Embryonic facial prominence (tissue), 1 donor: ENCODE measurements at regions not wholly inside any gene's neighbourhood (a gene's known extent, or its start where the extent isn't known, plus 50 kb on each side); places are given as distances from the start of the nearest gene placed in this dataset.
A peak's percentile ranks its signal among the peaks of the same experiment; 100 is the strongest.

Source experiments
- DNase-seq: peaks from one replicate; pipeline ENCODE4 v3.0.0-alpha.2; 2016; ENCODE audit errors: extremely low spot score

DNA sequence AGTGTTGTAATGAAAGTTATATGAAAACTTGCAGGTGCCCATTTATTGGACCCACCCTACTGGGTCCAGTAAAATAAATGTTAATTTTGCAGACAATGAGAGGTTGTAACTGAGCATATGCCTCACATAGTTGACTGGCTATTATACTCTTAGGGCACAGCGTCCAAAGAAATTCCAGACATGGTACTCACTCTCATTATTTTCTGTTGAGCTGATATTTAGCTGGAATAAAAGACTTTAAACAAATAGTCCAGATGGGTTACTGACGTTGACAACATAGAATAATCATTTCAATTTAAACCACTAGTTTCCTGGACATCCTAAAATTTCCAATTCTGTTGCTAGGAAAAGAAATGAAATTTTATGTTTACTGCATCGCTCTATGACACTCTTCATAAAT is 174.5 kb downstream of the ZNF365 start:
- no peak for DNase-seq

- no peak for DNase-seq
These were observed 176.0 kb downstream of the ZNF365 start for GRCh38 chr10:62550173-62550572.

DNA sequence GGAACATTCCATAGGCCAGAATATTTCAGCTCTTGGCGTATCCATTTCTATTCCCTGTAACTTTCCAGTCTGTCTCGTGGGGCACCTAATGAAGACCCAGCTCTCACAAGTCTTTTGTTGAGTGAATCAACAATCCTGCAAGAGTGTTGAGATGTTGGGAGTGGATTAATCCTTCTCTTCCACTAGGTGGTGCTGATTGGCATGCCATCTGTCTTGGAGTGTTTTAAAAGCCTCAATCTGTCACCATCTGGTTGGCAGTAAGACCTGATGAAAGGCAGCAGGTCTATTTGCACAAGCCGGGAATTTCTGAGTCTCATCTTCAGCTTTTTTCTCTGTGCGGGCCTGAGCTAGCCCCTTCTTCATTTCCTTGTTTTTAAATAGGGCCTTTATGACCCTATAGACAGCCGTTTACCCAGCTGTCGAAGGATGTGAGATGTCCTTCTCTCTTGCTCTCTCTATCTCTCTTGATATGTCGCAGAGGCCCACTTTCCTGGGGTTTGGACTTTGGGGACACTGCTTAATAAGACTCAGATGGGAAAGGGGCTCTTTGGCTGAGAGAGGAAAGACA is 180.5 kb downstream of the ZNF365 start:
- no peak for DNase-seq

DNA sequence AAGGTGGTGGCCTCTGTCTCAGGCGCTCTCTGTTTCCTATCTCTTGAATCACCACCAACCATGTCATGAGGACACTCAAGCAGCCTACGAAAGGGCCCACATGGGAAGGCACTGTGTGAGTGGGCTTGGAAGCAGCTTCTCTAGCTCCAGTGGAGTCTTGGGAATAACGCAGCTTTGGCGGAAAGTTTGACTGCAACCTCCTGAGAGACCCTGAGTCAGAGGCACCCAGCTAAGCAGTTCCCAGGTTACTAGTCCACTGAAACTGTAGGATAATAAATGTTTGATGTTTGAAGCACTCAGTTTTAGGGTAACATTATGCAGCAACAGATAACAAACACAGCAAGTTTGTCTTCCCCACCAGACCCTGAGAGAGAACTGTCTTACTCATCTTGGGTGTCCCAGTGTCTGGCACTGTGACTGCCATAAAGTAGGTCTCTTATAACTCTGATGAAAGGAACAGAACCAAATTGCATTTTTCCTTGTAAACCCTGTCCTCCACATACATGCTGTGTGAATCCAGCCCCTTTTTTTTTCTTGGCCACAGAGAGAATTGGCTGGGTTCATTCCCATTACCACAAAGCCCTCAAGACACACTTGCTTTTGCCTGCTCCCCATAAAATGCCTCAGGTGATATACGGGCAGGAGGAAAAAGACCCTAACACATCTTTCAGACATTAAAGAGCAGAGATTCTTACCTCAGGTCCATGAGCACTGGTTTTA is 185.5 kb downstream of the ZNF365 start:
- DNase-seq = no peak

DNA sequence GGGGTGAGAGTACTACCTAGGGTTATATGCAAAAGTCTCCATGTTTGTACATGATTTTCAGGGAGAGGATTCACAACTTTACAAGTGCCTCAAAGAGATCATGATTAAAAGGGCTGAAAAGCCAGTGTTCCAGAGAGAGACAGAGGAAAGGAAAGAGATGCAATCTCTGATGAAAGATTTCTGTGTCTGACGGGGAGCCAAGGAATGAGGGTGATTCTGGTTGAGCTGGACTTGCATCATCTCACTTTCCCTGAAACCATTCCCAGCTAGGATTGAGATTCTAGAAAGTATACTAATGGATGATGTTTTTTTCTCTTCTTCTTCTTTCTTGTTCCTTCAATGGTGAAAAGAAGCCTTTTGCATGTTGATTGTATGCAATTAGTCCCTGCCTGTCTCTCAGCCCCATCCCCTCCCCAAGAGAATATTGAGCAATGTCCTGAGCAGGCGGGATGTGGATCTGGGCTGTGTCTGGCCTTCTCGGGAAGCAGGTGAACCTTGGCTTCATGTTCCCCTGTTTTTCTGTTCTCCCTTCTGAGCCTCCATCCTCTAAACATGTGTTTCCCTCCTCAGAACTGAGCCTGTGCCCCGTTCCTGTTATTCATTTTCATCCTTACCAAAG is 186.1 kb downstream of the ZNF365 start:
- DNase-seq = no peak

DNA sequence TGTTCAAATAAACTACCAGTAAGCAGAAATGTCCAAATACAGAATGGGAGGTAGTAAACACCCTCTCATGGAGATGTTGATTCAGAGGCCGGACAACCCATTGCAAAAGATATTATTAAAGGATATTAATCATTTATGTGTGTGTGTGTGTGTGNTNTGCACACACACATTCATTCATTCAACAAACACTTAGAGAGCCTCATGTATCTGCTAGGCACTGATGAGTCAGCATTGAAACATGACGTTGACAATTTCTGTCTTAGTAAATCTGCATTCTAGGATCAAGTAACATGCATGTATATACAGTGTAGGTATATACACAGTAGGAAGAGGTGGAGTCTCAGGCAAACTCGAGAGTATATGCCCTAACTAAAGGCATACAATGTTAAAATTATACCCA is 187.0 kb downstream of the ZNF365 start:
- DNase-seq = no peak

DNA sequence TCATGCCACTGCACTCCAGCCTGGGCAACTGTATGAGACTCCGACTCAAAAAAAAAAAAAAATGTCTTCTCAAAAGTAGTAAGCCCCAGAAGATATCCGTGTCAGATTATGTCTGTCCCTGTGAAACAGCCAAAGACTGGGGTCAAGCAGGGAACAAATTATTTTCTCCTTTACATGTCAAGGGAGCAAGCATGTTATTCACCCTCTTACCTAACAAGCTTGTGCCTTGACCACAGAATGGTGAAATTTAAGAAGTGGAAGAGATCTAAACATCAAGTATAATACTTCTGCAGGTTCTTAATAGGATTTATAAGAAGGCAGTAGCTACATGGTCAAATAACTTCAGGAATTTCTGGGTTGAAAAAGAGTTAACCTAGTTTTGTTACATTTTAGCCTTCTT is 187.9 kb downstream of the ZNF365 start:
- no peak for DNase-seq

DNA sequence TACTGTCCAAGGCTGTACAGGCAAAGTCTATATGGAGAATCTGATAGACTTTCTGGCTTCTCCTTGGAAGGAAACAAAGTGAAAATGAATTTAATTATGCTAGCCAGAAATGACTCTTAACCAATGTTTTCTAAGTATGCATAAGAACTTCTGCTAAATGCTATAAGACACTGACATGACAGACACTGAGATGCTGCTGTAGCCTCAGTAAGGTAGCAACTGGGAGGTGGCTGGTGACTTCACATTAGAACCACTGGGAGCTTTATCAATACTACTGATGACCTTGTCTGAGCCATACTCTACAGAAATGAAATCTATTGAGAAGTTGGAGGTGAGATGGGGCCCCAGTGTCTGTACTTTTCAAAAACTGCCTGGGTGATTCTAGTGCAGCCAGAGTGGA is 188.6 kb downstream of the ZNF365 start:
- DNase-seq = no peak

- DNase-seq = no peak
These were observed 199.8 kb downstream of the ZNF365 start for GRCh38 chr10:62573929-62574328.

DNA sequence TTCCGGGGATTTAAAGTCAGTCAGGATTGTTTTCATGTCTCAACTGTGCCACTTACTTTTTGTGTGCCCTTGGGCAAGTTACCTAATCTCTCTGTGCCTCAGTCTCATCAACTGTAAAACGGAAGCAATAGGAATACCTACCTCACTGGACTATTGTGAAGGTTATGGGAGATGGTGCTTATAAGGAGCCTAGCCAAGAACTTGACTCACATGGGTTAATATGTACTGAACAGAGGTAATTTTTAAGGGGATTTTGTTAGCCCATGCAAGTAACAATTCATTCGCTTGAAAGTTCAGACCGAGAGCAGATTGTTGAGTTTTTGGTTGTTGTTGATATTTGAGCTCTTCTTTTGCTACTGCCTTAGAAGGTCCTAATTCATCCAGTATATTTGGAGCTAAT is 202.9 kb downstream of the ZNF365 start:
- DNase-seq = no peak

DNA sequence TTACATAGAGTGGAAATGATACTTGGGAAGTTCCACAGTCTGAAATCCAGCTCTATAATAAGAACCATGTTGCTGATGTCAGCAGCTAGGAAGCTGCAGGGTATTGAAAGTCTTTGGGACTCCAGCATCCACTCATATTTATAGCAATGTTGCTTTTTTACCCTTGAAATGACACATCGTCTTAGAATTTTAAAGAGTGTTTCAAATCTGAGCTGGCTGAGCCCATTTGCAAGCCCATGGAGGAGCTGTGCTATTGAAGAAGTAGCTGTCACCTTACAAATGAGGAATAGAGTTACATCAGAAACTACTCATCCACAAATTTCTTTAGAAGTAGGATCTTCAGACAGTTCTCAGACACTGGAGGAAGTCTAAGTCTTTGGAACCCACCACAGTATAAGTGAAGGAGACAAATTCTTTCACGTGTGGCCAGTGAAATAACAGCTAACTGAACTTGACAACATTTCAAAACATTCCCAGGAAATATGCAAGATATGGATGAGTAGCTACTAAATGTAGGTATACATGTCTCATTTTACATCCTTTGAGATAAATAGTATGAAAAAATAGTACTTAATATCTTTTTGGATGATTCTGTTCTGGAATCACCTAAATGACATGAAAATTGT is 203.6 kb downstream of the ZNF365 start:
- DNase-seq = peak; percentile 43

DNA sequence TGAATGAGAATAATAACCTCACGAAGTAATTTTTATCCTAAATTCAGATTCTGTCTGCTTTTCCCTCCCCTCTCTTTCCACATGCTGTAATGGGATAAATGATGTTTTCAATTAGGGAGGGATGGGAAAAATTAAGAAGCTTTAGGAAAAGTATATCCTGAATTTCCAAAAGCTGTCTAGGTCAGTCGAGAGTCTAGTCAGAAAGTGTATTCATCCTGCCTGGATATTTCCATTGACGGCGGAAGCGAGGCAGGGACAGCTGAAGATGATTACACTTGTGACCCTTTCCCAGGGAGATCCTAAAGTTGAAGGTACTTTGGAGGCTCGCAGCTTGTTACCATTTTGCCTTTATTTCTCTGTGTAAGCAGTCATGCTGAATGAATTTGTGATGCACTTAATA is 204.1 kb downstream of the ZNF365 start:
- DNase-seq = no peak

- no peak for DNase-seq
These were observed 204.7 kb downstream of the ZNF365 start for GRCh38 chr10:62578916-62579315.

DNA sequence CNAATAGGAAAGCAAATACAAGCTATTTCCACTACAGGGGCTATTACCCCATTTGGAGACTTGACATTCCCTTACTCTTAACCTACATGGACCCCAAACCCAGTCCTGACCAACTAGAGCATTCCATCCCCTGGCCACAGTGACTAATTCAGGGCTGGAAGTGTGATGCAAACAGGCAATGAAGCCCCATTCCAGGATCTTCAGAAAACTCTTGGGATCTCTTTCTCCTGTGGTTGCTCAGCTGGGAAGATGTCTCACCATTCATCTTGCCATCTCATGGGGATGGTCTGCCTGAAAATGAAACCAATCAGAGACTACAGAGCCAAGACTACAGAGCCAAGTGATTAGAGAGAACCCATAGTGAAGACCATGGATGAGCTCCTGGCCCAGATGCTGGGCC is 206.2 kb downstream of the ZNF365 start:
- DNase-seq = no peak

DNA sequence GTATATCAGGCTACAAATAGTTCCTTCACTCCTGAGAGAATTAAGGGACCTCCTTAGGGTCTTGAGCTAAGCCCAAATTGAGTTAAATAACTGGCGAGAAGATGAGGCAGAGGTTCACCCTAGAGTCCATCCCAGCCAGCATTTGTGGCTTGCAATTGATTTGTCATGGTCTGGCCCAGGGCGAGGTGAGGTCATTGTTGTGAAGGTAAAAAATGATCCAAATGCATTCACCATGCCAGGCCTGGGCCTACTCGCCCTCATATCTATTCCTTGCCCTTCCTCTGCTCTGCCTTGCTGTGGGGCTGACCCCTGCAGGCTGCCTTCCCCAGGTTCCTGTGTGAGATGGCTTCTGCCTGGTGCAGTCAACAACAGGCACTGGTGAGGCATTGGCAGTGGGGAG is 207.2 kb downstream of the ZNF365 start:
- no peak for DNase-seq

GRCh38 chr10:62582101-62582705 is 208.0 kb downstream of the ZNF365 start:
- DNase-seq = no peak

DNA sequence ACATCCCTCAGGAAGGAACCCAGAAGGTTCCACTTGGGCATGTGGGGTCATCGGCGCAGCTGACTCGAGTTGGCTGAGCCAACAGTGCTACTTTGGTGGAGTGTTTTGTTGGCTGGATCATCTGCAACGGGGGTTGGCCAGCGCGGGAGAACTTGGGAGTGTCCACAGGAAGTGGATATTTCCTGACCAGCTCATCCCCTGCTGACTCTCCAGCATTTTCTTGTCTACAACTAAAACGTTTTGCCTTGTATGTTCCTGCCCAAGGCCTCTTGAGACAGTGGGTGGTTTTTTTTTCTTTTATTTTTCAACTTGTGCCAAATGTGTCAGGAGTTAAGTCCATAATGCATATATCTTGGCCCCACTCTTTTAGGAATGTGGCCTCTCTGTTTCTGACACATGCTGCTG is 208.6 kb downstream of the ZNF365 start:
- no peak for DNase-seq

- no peak for DNase-seq
These were observed 209.9 kb downstream of the ZNF365 start for GRCh38 chr10:62583876-62584615.

- DNase-seq = no peak
These were observed 210.6 kb downstream of the ZNF365 start for GRCh38 chr10:62584731-62585130.

- no peak for DNase-seq
These were observed 211.1 kb downstream of the ZNF365 start for GRCh38 chr10:62585211-62585775.

DNA sequence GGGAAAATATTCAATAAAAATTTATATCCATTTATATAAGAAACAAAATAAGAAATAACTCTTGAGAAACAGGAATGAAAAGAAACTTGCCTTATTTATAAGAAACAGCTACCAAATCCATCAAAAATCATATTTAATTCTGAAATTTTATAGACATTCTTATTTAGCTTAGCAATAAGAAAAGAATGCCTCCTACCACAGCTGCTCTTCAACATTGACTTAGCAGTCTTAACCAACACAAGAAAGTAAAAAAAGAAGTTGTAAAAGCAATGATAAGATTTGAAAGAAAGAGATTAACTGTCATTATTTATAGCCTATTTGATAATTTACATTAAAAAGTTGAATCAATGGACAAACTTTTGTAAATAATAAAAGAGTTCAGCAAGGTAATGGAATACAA is 212.8 kb downstream of the ZNF365 start:
- no peak for DNase-seq

DNA sequence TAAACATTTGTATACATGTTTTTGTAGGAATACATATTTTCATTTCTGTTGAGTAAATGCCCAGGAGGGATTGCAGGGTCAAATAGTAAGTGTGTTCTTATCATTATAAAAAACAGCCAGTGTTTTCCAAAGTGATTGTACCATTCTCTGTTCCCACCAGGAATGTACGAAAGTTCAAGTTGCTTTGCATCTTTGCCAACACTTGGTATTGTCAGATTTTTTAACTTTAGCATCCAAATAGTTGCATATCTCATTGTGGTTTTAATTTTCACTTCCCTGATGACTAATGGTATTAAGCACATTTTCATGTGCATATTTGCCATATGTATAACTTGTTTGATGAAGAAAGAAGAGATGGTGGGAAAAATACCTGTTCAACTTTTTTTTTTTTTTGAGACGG is 213.9 kb downstream of the ZNF365 start:
- no peak for DNase-seq
